Breast epithelium (tissue), 3 donors: ENCODE measurements at regions not wholly inside any gene's neighbourhood (a gene's known extent, or its start where the extent isn't known, plus 50 kb on each side); places are given as distances from the start of the nearest gene placed in this dataset.

Experiments used
- POLR2A ChIP-seq: fragments of 450-650 bp; IDR thresholded peaks from one replicate; pipeline ENCODE4 v1.6.1; 2016; ENCODE audit warnings: antibody characterized with exemption, mild to moderate bottlenecking, moderate library complexity
- TF ChIP-seq, protein P1 (sequence below), 3 donors: fragments of 450-650 bp; IDR thresholded peaks; one replicate each; pipeline ENCODE4 v1.5.1; 2016 to 2017; ENCODE audit warnings: antibody characterized with exemption in 3 of 3, mild to moderate bottlenecking in 3 of 3, moderate library complexity in 3 of 3

DNA sequence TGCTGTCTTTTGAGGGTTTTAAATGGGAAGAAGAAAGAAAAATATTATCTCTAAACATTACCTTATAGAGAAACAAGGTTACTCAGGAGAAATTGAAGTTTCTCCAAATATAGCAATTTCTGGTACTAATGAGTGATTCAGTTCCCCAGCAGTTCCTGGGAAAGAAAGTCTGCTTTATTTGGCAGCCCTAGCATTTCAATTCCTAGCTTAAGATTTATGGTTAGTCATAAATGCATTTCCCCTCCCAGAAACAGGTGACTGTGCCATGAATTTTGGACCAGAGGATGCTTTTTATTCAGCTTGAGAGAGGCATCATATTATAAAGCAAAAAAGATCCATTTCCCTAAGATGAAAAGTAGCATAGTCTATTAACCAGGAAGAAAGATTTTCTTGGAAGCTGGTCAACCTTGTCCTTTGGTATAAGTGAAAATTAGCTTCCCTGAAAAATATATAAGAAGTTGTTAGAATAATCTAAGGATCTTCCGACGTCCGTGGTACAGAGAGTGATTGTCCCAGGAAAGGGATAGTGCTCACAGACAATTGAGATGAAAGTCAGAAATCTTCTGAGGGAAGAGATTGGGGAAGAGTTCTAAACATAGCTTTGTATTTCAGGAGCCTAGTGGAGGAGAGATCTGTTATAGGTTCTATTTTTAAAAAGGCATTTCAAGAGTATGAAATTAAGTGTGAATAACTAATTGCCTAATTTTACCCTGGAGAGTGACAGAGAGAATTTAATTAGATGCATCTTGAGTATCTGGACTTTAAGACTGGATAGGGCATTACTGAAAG, 164.9 kb downstream of the ESM1 start:
- TF ChIP-seq, protein P1, sequence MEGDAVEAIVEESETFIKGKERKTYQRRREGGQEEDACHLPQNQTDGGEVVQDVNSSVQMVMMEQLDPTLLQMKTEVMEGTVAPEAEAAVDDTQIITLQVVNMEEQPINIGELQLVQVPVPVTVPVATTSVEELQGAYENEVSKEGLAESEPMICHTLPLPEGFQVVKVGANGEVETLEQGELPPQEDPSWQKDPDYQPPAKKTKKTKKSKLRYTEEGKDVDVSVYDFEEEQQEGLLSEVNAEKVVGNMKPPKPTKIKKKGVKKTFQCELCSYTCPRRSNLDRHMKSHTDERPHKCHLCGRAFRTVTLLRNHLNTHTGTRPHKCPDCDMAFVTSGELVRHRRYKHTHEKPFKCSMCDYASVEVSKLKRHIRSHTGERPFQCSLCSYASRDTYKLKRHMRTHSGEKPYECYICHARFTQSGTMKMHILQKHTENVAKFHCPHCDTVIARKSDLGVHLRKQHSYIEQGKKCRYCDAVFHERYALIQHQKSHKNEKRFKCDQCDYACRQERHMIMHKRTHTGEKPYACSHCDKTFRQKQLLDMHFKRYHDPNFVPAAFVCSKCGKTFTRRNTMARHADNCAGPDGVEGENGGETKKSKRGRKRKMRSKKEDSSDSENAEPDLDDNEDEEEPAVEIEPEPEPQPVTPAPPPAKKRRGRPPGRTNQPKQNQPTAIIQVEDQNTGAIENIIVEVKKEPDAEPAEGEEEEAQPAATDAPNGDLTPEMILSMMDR (IDR thresholded peaks at IDR 0.05) = no peak
- no peak for TF ChIP-seq POLR2A
